Fibroblast of villous mesenchyme (primary cell): ENCODE measurements at regions not wholly inside any gene's neighbourhood (a gene's known extent, or its start where the extent isn't known, plus 50 kb on each side); places are given as distances from the start of the nearest gene placed in this dataset.

ENCODE experiments used
- DNase-seq: peaks from one replicate; pipeline ENCODE4 v3.0.0-alpha.2; 2010; ENCODE audit warnings: low read depth
- H3K4me3 ChIP-seq: 2 replicates; pipeline ENCODE4 v1.5.1; 2011; ENCODE audit warnings: low read depth, mild to moderate bottlenecking, low read length
- TF ChIP-seq, protein P1 (sequence below): IDR thresholded peaks from 2 replicates; pipeline ENCODE4 v1.5.1; 2012; ENCODE audit warnings: low read depth, mild to moderate bottlenecking, low read length; ENCODE audit not compliant: insufficient read depth

DNA sequence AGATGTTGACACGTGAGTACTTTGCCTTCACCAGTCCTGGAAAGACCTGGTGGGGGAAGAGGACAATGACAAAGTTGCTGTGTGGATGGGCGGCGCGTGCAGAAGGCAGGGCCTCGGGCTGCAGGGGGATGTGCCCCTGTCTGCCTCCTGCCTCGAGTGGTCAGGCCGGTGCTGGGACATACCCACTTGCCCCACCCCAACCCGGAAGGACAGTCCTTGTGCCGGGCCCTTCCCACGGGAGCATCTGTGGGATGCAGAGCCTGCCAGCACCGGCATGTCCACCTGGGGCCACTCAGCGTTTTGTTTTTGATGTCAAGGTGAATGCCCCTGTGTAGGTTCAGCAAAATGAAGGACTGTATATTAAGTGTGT, 60.5 kb upstream of the BHLHE23 start:
- TF ChIP-seq, protein P1, sequence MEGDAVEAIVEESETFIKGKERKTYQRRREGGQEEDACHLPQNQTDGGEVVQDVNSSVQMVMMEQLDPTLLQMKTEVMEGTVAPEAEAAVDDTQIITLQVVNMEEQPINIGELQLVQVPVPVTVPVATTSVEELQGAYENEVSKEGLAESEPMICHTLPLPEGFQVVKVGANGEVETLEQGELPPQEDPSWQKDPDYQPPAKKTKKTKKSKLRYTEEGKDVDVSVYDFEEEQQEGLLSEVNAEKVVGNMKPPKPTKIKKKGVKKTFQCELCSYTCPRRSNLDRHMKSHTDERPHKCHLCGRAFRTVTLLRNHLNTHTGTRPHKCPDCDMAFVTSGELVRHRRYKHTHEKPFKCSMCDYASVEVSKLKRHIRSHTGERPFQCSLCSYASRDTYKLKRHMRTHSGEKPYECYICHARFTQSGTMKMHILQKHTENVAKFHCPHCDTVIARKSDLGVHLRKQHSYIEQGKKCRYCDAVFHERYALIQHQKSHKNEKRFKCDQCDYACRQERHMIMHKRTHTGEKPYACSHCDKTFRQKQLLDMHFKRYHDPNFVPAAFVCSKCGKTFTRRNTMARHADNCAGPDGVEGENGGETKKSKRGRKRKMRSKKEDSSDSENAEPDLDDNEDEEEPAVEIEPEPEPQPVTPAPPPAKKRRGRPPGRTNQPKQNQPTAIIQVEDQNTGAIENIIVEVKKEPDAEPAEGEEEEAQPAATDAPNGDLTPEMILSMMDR = no peak
- DNase-seq = no peak
- no peak overlapping the region for H3K4me3 ChIP-seq

DNA sequence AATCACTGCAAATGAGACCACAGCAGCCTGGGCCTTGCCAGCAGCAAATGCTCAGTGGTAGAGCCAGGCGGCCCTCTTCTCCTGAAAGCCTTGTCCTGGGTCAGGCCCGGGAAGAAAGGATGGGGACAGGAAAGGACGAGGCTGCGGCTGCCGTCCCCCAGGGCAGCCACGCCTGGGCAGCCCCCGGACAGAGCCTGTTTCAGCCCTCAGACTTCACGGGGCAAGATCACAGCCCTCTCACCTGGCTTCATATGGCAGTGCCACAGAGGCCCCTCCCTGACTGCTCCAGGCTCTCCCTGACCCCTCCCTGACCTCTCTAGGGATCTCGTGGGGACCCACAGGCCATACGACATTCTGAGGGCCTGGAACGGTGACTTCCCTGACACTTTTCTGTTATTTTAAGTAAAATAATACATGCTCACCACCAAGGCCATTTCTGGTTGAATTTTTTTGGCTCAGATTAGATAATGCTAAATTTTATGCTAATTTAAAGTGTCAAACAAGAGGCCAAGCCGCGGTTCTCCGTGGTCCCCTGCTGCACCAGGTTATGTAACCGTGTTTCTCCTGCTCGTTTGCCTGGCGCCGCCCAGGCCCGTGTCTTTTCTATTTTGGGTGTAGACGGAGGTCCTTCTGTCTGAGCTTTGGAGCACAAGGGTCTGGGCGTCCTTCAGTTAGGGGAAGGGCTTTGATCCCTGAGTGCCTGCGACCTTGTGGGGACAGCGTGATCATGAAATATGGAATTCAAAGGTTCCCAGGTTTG, 59.9 kb upstream of the BHLHE23 start:
- H3K4me3 ChIP-seq = no peak overlapping the region
- DNase-seq = no peak
- TF ChIP-seq, protein P1 = no peak

DNA sequence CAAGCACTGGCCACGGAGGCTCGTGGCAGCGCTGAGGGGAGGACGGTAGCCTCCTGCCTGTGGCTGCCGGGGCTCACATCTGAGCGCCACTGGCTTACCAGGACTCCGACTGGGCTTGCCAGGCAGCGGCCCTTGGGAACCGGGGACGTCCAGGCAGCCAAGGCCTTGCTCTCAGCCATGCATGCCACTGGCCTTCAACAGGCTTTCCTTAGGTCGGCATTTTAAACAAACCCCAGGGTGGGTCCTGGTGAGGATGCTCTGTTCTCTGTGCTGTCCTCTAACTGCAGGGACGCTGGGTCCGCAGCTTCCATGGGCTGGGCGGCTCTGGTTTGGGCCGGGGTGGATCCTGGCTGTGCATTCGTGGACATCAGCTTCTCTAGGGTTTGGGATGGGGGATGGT, 59.1 kb upstream of the BHLHE23 start:
- no peak for DNase-seq
- no peak overlapping the region for H3K4me3 ChIP-seq
- TF ChIP-seq, protein P1 = no peak

DNA sequence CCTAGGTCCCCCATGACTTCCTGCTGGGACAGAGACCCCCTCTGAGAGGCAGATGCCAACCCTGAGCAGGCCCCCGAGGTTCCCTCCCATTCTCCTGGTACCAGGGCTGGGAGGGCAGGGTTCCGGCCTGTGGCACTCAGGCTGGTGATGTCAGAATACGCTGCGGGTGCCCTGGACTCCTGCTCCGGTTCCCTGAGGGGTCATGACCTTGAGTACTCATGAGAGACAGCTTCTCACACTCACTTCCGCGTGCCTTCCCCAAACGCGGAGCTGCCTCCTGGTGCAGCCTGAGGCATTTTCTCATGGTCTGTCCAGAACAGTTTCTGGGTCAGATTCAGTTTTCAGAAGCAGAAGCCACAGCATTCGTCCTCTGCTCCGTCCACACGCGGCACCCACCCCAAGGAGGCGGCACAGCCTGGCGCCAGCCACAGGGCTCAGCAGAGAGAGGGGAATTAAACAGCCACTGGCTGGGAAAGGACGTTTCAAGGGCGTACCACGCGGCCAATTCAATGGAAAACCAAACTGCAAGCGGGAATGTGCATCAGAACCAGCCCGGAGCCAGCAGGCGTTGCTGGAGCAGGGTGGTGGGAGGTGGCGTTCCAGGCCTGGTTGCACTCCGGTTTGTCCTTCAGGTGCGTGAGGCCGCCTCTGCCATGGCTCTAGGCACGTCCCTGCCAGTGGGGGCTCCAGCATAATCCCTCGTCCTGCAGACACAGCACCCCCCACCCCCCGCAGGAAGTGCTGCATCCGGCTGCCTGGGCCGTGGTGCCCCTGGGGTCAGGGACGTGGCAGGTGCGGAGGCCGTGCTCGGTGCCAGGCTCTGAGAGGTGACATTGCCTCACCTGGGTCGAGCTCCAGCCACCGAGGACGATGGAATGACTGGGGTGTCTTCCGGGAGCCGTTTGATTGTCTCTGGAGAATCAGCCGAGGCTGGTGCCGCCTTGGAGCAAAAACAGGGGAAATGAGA, 58.3 kb upstream of the BHLHE23 start:
- TF ChIP-seq, protein P1 = no peak
- H3K4me3 ChIP-seq = no peak overlapping the region
- no peak for DNase-seq

DNA sequence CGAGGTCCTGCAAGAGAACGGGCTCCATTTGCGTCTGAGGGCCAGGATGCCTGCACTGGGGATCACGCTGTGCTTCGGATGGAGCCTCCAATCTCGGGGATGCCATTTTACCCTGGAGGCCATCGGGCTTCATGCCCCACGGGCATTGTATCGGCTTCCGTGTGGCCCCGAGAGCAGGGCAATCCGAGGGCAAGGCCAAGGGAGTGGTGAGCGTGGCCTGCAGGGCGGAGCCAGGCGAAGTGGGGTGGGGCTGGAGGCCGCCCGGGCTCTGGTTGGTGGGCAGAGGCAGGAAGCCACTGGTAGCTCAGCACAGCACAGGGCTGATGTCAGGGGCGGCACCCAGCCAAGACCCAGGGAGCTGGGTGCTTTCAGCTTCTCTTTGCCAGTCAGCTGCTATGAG, 57.5 kb upstream of the BHLHE23 start:
- TF ChIP-seq, protein P1 = no peak
- H3K4me3 ChIP-seq = no peak overlapping the region
- no peak for DNase-seq

DNA sequence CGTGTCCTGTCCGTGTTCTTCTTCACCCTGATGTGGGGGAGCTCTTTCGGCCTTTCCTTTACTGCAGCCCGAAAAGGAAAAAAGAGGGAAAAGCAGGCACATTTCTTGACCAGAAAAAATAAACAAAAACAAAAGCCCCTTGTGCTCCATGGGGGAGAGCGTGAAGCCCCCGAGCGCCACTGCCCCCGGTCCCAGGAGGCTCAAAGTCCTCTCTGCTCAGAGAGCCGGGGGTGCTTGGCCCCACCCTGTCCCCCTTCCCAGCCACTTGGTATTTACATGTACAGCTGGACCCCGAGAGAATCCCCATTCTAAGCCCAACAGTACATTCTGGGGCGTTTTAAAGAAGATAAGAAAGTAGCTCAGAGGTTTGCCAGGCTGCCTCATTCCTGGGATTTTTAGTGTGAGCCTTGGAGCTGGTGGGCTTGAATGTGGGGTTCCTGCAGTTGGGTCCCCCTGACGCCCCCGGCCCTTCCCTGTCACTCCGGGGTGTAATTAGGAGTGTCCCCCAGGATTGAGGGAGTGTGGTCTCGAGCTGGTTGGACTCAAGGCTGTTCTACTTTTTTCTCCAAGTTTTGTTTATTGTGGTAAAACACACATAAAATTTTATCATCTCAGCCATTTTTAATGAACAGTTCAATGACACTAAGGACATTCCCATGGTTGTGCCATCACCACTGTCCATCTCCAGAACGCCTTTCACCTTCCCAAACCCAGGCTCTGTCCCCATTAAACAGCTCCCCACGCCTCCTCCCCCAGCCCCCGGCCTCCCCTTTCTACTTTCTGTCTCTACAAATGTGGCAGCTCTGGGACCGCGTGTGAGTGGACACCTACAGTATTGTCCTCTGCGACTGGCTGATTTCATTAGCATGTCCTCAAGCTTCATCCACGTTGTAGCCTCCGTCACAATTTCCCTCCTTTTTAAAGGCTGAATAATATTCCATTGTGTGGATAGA, 55.7 kb upstream of the BHLHE23 start:
- DNase-seq = no peak
- H3K4me3 ChIP-seq = no peak overlapping the region
- TF ChIP-seq, protein P1 = no peak
